H9 (cell line): ENCODE measurements at regions not wholly inside any gene's neighbourhood (a gene's known extent, or its start where the extent isn't known, plus 50 kb on each side); places are given as distances from the start of the nearest gene placed in this dataset.

Source experiments
- DNase-seq: peaks from one replicate; pipeline ENCODE4 v3.0.0-alpha.2; 2017
- H2AFZ ChIP-seq: one replicate; pipeline ENCODE4 v1.6.1; 2013; ENCODE audit warnings: mild to moderate bottlenecking, low read length, control low read depth, moderate library complexity
- H2AK5ac ChIP-seq: 2 replicates; pipeline ENCODE4 v1.6.1; 2013; ENCODE audit warnings: low read length, control low read depth, mixed read lengths; ENCODE audit not compliant: insufficient read length
- H2BK120ac ChIP-seq: one replicate; pipeline ENCODE4 v1.6.1; 2013; ENCODE audit warnings: low read depth, mild to moderate bottlenecking, low read length, control low read depth, inconsistent platforms; ENCODE audit not compliant: poor library complexity, severe bottlenecking
- H2BK12ac ChIP-seq: 2 replicates; pipeline ENCODE4 v1.6.1; 2013; ENCODE audit warnings: low read length, control low read depth, mixed read lengths, low read depth; ENCODE audit not compliant: insufficient read length
- H2BK15ac ChIP-seq: 2 replicates; pipeline ENCODE4 v1.6.1; 2013; ENCODE audit warnings: low read depth, low read length, control low read depth
- H2BK20ac ChIP-seq: one replicate; pipeline ENCODE4 v1.6.1; 2013; ENCODE audit warnings: low read depth, mild to moderate bottlenecking, low read length, control low read depth, inconsistent platforms; ENCODE audit not compliant: poor library complexity, severe bottlenecking
- H2BK5ac ChIP-seq: 2 replicates; pipeline ENCODE4 v1.6.1; 2013; ENCODE audit warnings: low read length, control low read depth, mixed read lengths; ENCODE audit not compliant: insufficient read length
- H3K14ac ChIP-seq: 2 replicates; pipeline ENCODE4 v1.6.1; 2013; ENCODE audit warnings: low read length, control low read depth; ENCODE audit not compliant: insufficient read depth
- H3K18ac ChIP-seq: 2 replicates; pipeline ENCODE4 v1.6.1; 2013; ENCODE audit warnings: low read depth, mild to moderate bottlenecking, mixed read lengths, low read length, control low read depth; ENCODE audit not compliant: insufficient read length
- H3K23ac ChIP-seq: 2 replicates; pipeline ENCODE4 v1.6.1; 2013; ENCODE audit warnings: low read length, control low read depth, mixed read lengths, low read depth; ENCODE audit not compliant: insufficient read length
- H3K23me2 ChIP-seq: 2 replicates; pipeline ENCODE4 v1.6.1; 2013; ENCODE audit warnings: low read depth, mild to moderate bottlenecking, mixed read lengths, low read length, control low read depth; ENCODE audit not compliant: insufficient read length, poor library complexity, severe bottlenecking
- H3K27ac ChIP-seq: 2 replicates; pipeline ENCODE4 v1.5.1; 2013; ENCODE audit warnings: low read length, control low read depth, mixed read lengths, low read depth; ENCODE audit not compliant: insufficient read length
- H3K27me3 ChIP-seq: 2 replicates; pipeline ENCODE4 v1.6.1; 2013; ENCODE audit warnings: low read length, control low read depth, inconsistent platforms; ENCODE audit not compliant: insufficient read depth
- H3K4ac ChIP-seq: 2 replicates; pipeline ENCODE4 v1.6.1; 2013; ENCODE audit warnings: low read depth, mild to moderate bottlenecking, control low read depth, inconsistent platforms, low read length, moderate library complexity
- H3K4me1 ChIP-seq: 2 replicates; pipeline ENCODE4 v1.6.1; 2013; ENCODE audit warnings: low read length, control low read depth, inconsistent platforms; ENCODE audit not compliant: insufficient read depth
- H3K4me2 ChIP-seq: 2 replicates; pipeline ENCODE4 v1.6.1; 2013; ENCODE audit warnings: low read length, control low read depth, mixed read lengths; ENCODE audit not compliant: insufficient read length, insufficient read depth
- H3K56ac ChIP-seq: 2 replicates; pipeline ENCODE4 v1.6.1; 2013; ENCODE audit warnings: low read depth, mild to moderate bottlenecking, mixed read lengths, low read length, control low read depth; ENCODE audit not compliant: insufficient read length
- H3K79me1 ChIP-seq: 2 replicates; pipeline ENCODE4 v1.6.1; 2013; ENCODE audit warnings: low read depth, mild to moderate bottlenecking, moderate library complexity, low read length, control low read depth, inconsistent platforms; ENCODE audit not compliant: insufficient read depth, poor library complexity, severe bottlenecking
- H3K79me2 ChIP-seq: 2 replicates; pipeline ENCODE4 v1.6.1; 2013; ENCODE audit warnings: low read length, control low read depth, inconsistent platforms; ENCODE audit not compliant: insufficient read depth
- H3K9ac ChIP-seq: 2 replicates; pipeline ENCODE4 v1.6.1; 2013; ENCODE audit warnings: low read length, control low read depth, mixed read lengths; ENCODE audit not compliant: insufficient read length; ENCODE audit errors: extremely low read depth
- H3K9me3 ChIP-seq: one replicate; pipeline ENCODE4 v1.6.1; 2013; ENCODE audit warnings: low read depth, low read length, inconsistent platforms; ENCODE audit not compliant: control insufficient read depth
- H3T11ph ChIP-seq: one replicate; pipeline ENCODE4 v1.6.1; 2013; ENCODE audit warnings: mild to moderate bottlenecking, low read length, control low read depth, inconsistent platforms
- H4K20me1 ChIP-seq: one replicate; pipeline ENCODE4 v1.6.1; 2013; ENCODE audit not compliant: control insufficient read depth, insufficient read length, insufficient read depth
- H4K5ac ChIP-seq: 2 replicates; pipeline ENCODE4 v1.6.1; 2013; ENCODE audit warnings: low read depth, mild to moderate bottlenecking, mixed read lengths, low read length, control low read depth; ENCODE audit not compliant: insufficient read length
- H4K8ac ChIP-seq: replicated peaks from 2 replicates; pipeline ENCODE4 v1.6.1; 2013; ENCODE audit warnings: low read length, control low read depth, mixed read lengths, low read depth; ENCODE audit not compliant: insufficient read length
- H4K91ac ChIP-seq: 2 replicates; pipeline ENCODE4 v1.6.1; 2013; ENCODE audit warnings: low read depth, mild to moderate bottlenecking, moderate library complexity, mixed read lengths, low read length, control low read depth; ENCODE audit not compliant: insufficient read length
- H3K27ac Mint-ChIP-seq, 3 experiments: 2 replicates in 2 of 3; 3 replicates in 1 of 3; pipeline ENCODE4 v1.8.0; 2020 to 2021; ENCODE audit warnings: mixed read lengths in 3 of 3, mild to moderate bottlenecking in 1 of 3, moderate library complexity in 1 of 3
- H3K27me3 Mint-ChIP-seq: 2 replicates; pipeline ENCODE4 v1.8.0; 2021; ENCODE audit warnings: low read depth, mild to moderate bottlenecking, moderate library complexity, mixed read lengths
- H3K36me3 Mint-ChIP-seq, 3 experiments: 2 replicates in 2 of 3; 3 replicates in 1 of 3; pipeline ENCODE4 v1.8.0; 2020 to 2021; ENCODE audit warnings: low read depth in 3 of 3, mixed read lengths in 3 of 3; ENCODE audit not compliant: insufficient read depth in 1 of 3
- H3K4me1 Mint-ChIP-seq, 2 experiments: 2 replicates each; pipeline ENCODE4 v1.8.0; 2020; ENCODE audit warnings: mixed read lengths in 2 of 2
- H3K4me3 Mint-ChIP-seq, 2 experiments: 2 replicates in 1 of 2; 3 replicates in 1 of 2; pipeline ENCODE4 v1.8.0; 2020 to 2021; ENCODE audit warnings: mild to moderate bottlenecking in 2 of 2, mixed read lengths in 2 of 2, moderate library complexity in 1 of 2
- H3K9me3 Mint-ChIP-seq, 2 experiments: 2 replicates in 1 of 2; 3 replicates in 1 of 2; pipeline ENCODE4 v1.8.0; 2020; ENCODE audit warnings: mild to moderate bottlenecking in 2 of 2, mixed read lengths in 2 of 2, moderate library complexity in 1 of 2
- WGBS: extraction: QIAGEN DNeasy Blood & Tissue Kit; methylation state at CpG from one replicate; pipeline ENCODE4 v1.1.7; 2013; ENCODE audit warnings: missing lambda C conversion rate, low lambda C conversion rate, mixed read lengths; ENCODE audit not compliant: insufficient read length; ENCODE audit errors: extremely low coverage; 5-methylcytosine and 5-hydroxymethylcytosine counted together
- TF ChIP-seq, protein P1 (sequence below): fragments of 200-600 bp; sonication (generic); conservative IDR thresholded peaks from 3 replicates; pipeline ENCODE4 v1.8.0; 2021; ENCODE audit warnings: antibody characterized with exemption, mild to moderate bottlenecking

DNA sequence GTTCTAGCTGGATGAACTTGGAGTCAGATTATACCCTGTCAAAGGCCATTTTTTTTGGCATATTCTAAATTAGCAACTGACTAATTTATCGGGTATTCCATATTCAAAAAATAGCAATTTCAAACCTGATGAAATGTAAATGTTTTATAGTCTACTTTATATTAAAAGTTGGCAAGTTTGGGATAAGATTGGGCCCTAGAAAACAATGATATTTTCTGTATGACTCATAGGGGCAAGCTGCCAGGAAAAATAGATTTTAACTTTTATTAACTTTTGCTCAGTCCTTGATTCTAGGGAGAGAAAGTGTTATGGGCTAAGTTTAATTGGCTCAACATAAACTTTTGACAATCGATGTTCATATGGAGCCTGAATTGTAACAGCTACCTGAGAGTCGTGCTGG lies 576.9 kb upstream of the B3GALT2 start:
- H4K8ac ChIP-seq: no peak overlapping the region
- no peaks in the 10 kb centered on the region for H3K4me1 ChIP-seq
- H3K9ac ChIP-seq: no peak overlapping the region
- H2BK20ac ChIP-seq: no peak overlapping the region
- Mint-ChIP-seq H3K36me3 (no peaks in the 10 kb centered on the region), H3K9me3 (no peaks in the 10 kb centered on the region), H3K27me3 (no peaks in the 10 kb centered on the region), H3K4me3 (no peak overlapping the region), H3K4me1 (no peaks in the 10 kb centered on the region), H3K27ac (no peak overlapping the region)
- H2BK12ac ChIP-seq: no peak overlapping the region
- no peak overlapping the region for H3T11ph ChIP-seq
- H3K4ac ChIP-seq: no peak overlapping the region
- H4K91ac ChIP-seq: no peak overlapping the region
- TF ChIP-seq, protein P1, sequence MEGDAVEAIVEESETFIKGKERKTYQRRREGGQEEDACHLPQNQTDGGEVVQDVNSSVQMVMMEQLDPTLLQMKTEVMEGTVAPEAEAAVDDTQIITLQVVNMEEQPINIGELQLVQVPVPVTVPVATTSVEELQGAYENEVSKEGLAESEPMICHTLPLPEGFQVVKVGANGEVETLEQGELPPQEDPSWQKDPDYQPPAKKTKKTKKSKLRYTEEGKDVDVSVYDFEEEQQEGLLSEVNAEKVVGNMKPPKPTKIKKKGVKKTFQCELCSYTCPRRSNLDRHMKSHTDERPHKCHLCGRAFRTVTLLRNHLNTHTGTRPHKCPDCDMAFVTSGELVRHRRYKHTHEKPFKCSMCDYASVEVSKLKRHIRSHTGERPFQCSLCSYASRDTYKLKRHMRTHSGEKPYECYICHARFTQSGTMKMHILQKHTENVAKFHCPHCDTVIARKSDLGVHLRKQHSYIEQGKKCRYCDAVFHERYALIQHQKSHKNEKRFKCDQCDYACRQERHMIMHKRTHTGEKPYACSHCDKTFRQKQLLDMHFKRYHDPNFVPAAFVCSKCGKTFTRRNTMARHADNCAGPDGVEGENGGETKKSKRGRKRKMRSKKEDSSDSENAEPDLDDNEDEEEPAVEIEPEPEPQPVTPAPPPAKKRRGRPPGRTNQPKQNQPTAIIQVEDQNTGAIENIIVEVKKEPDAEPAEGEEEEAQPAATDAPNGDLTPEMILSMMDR: no peak
- no peaks in the 10 kb centered on the region for H4K20me1 ChIP-seq
- H4K5ac ChIP-seq: no peak overlapping the region
- H3K27me3 ChIP-seq: no peaks in the 10 kb centered on the region
- H3K23ac ChIP-seq: no peak overlapping the region
- H3K23me2 ChIP-seq: no peaks in the 10 kb centered on the region
- H3K79me2 ChIP-seq: no peaks in the 10 kb centered on the region
- WGBS: no CpG with 5 or more reads among the region's 3 CpGs
- no peak overlapping the region for H2BK120ac ChIP-seq
- H3K18ac ChIP-seq: no peak overlapping the region
- no peak overlapping the region for H2BK15ac ChIP-seq
- no peaks in the 10 kb centered on the region for H3K79me1 ChIP-seq
- H2BK5ac ChIP-seq: no peak overlapping the region
- H3K27ac ChIP-seq: no peak overlapping the region
- no peak overlapping the region for H2AK5ac ChIP-seq
- no peak overlapping the region for H3K56ac ChIP-seq
- DNase-seq: no peak
- H3K4me2 ChIP-seq: no peak overlapping the region
- no peaks in the 10 kb centered on the region for H3K9me3 ChIP-seq
- no peak overlapping the region for H3K14ac ChIP-seq
- no peak overlapping the region for H2AFZ ChIP-seq
